ENCODE measurements at regions not wholly inside any gene's neighbourhood (a gene's known extent, or its start where the extent isn't known, plus 50 kb on each side); places are given as distances from the start of the nearest gene placed in this dataset.

DNA sequence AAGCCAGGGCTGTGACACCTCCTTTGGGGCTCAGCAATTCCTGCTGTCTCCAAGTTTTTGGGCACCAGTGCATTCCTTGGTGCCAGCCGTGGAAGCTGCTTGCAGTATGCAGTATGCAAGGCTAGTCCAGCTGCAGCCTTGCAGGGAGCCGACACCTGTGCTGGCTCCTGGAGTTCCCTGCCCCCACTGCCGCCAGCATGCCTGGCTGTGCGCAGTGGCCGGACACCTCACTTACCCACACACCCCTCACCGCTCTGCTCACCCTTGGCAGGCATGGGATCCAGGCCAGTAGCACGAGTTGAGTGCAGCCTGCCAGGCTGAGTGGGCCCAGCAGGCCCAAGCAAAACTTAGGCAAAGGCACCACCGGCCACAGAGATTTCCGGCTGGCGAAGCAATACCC lies 77.4 kb downstream of the SAMD9 start:
- Histone ChIP-seq H3K4me3 (no peak overlapping the region), H3K36me3 (no peaks in the 10 kb centered on the region), H3K9me3 (no peaks in the 10 kb centered on the region), H3K4me1 (peaks cover 0 to 7% (median 3%) of the 10 kb centered on the region in 4 donors), H3K27me3 (no peaks in the 10 kb centered on the region), H3K27ac (no peak overlapping the region)
- TF ChIP-seq, protein P1, sequence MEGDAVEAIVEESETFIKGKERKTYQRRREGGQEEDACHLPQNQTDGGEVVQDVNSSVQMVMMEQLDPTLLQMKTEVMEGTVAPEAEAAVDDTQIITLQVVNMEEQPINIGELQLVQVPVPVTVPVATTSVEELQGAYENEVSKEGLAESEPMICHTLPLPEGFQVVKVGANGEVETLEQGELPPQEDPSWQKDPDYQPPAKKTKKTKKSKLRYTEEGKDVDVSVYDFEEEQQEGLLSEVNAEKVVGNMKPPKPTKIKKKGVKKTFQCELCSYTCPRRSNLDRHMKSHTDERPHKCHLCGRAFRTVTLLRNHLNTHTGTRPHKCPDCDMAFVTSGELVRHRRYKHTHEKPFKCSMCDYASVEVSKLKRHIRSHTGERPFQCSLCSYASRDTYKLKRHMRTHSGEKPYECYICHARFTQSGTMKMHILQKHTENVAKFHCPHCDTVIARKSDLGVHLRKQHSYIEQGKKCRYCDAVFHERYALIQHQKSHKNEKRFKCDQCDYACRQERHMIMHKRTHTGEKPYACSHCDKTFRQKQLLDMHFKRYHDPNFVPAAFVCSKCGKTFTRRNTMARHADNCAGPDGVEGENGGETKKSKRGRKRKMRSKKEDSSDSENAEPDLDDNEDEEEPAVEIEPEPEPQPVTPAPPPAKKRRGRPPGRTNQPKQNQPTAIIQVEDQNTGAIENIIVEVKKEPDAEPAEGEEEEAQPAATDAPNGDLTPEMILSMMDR (IDR thresholded peaks at IDR 0.05) = no peak
- DNase-seq = no peak
- intact Hi-C loops (cut with DNase I; ENCODE audit: low total_unique reads) = no loop called here

- intact Hi-C loops (cut with DNase I; ENCODE audit: low total_unique reads) = no loop called here
- no peak overlapping the region for H3K4me3 ChIP-seq
- no peaks in the 10 kb centered on the region for H3K36me3 ChIP-seq
- TF ChIP-seq, protein P1 (IDR thresholded peaks at IDR 0.05) = no peak
- no peaks in the 10 kb centered on the region for H3K9me3 ChIP-seq
- H3K27ac ChIP-seq = no peak overlapping the region
- no peak for DNase-seq
- peaks cover 0 to 7% (median 3%) of the 10 kb centered on the region in 4 donors for H3K4me1 ChIP-seq
- H3K27me3 ChIP-seq = no peaks in the 10 kb centered on the region
Measured at GRCh38 chr7:93039786-93040185, 78.0 kb downstream of the SAMD9 start.

DNA sequence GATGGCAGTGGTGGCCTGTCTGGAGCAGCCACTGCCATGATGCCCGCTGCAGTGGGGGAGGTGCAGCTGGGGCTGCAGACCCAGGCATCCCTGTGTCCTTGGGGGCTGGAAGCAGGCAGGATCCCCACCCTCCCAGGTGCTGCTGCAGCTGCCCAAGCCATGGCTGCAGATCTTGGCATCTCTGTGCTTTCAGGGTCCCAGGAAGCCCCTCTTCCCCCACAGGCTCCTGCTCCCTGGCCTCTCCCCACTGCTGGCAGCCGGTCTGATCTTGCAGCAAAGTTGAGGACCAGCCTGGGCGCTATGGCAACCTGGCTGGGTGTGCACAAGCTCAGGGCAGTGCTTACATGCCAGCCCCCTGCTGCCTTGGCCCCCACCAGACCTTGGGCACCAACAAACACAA lies 78.5 kb downstream of the SAMD9 start:
- no peak for DNase-seq
- Histone ChIP-seq H3K27ac (no peak overlapping the region), H3K27me3 (no peaks in the 10 kb centered on the region), H3K4me3 (no peak overlapping the region), H3K9me3 (no peaks in the 10 kb centered on the region), H3K36me3 (no peaks in the 10 kb centered on the region), H3K4me1 (peaks cover 0 to 7% (median 3%) of the 10 kb centered on the region in 4 donors)
- intact Hi-C loops (cut with DNase I; ENCODE audit: low total_unique reads) = no loop called here
- TF ChIP-seq, protein P1 (IDR thresholded peaks at IDR 0.05) = no peak

DNA sequence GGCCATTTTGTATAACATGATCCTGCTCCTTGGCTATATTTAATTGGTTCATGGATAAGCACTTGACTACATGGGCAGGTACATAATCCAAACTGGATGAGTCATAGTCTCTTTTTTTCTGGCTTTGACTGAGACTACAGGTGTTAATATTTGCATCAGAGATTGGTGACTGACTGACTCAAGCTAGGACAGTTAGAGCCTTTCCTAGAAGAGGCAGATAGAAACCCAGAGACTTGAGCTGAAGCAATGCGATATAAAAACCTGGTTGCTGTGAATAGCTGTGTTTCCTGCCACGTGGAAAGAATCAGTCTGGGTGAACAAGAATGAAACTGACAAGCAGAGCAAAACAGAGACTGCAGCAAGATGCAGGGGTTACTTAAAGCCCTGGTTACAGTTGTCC lies 81.0 kb downstream of the SAMD9 start:
- TF ChIP-seq, protein P1 (IDR thresholded peaks at IDR 0.05) = no peak
- DNase-seq = no peak
- intact Hi-C loops (cut with DNase I; ENCODE audit: low total_unique reads) = no loop called here
- no peaks in the 10 kb centered on the region for H3K27me3 ChIP-seq
- no peaks in the 10 kb centered on the region for H3K36me3 ChIP-seq
- no peaks in the 10 kb centered on the region for H3K4me1 ChIP-seq
- no peak overlapping the region for H3K4me3 ChIP-seq
- no peak overlapping the region for H3K27ac ChIP-seq
- H3K9me3 ChIP-seq = peaks cover 0 to 2% (median 0%) of the 10 kb centered on the region in 3 donors

GRCh38 chr7:93036149-93036640 lies 81.6 kb downstream of the SAMD9 start:
- Histone ChIP-seq H3K36me3 (no peaks in the 10 kb centered on the region), H3K4me1 (no peaks in the 10 kb centered on the region), H3K27me3 (no peaks in the 10 kb centered on the region), H3K4me3 (no peak overlapping the region), H3K27ac (no peak overlapping the region), H3K9me3 (peaks cover 0 to 4% (median 0%) of the 10 kb centered on the region in 3 donors)
- TF ChIP-seq, protein P1 (IDR thresholded peaks at IDR 0.05) = no peak
- intact Hi-C loops (cut with DNase I; ENCODE audit: low total_unique reads) = no loop called here
- DNase-seq = no peak

DNA sequence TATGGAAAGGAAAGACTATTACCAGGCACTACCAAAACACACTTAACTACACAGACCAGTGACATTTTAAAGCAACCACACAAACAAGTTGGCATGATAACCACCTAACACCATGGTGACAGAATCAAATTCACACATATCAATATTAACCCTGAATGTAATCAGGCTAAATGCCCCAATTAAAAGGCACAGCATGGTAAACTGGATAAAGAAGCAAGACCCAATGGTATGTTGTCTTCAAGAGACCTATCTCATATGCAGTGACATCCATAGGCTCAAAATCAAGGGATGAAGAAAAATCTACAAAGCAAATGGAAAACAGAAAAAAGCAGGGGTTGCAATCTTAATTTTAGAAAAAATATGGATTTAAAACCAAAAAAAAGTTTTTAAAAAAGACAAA lies 86.0 kb downstream of the SAMD9 start:
- TF ChIP-seq, protein P1 (IDR thresholded peaks at IDR 0.05) = no peak
- no peak overlapping the region for H3K27ac ChIP-seq
- H3K36me3 ChIP-seq = no peaks in the 10 kb centered on the region
- no peaks in the 10 kb centered on the region for H3K4me1 ChIP-seq
- DNase-seq = no peak
- peaks cover 0 to 4% (median 0%) of the 10 kb centered on the region in 3 donors for H3K9me3 ChIP-seq
- intact Hi-C loops (cut with DNase I; ENCODE audit: low total_unique reads) = no loop called here
- H3K27me3 ChIP-seq = no peaks in the 10 kb centered on the region
- H3K4me3 ChIP-seq = no peak overlapping the region
